ENCODE measurements at regions not wholly inside any gene's neighbourhood (a gene's known extent, or its start where the extent isn't known, plus 50 kb on each side); places are given as distances from the start of the nearest gene placed in this dataset.

GRCh38 chr10:83037653-83038052 is 1101.7 kb upstream of the GHITM start:
- DNase-seq = no peak

GRCh38 chr10:83038631-83039030 is 1100.7 kb upstream of the GHITM start:
- no peak for DNase-seq

DNA sequence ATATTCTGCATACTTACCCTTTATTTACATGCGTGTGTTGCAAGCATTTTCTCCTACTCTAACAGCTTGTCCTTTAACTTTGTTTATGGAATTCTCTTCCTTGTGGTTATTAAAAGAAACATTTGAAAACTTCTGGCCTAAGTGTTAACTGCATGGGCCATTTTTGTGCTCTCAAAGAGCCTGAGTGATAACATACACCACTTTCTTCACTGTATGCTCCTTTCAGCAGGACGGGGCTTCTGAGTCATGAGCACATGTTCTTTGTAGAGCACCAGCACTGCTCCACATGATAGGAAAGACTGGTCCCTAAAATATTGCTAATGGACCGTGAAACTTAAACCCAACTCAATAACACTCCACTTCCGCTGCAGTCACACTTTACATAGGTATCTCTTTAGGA is 1093.6 kb upstream of the GHITM start:
- DNase-seq = no peak

DNA sequence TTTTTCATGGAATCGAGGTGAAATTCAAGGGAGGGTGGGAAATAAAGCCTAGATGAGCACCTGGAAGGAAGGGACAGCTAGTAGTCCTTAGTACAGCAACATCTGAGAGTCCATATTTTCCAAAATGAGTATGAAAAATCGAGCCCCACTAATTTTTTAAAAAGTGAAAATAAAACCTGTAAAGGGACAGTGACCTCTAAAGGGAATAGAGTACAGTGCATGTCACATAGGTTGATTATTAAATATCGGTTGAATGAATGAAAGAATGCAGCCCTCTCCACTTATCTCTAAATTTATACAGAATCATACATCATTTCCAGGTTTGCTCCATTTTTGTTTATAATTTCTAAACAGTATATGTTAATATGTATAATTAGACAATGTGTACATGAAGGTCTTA is 1088.5 kb upstream of the GHITM start:
- DNase-seq = no peak

DNA sequence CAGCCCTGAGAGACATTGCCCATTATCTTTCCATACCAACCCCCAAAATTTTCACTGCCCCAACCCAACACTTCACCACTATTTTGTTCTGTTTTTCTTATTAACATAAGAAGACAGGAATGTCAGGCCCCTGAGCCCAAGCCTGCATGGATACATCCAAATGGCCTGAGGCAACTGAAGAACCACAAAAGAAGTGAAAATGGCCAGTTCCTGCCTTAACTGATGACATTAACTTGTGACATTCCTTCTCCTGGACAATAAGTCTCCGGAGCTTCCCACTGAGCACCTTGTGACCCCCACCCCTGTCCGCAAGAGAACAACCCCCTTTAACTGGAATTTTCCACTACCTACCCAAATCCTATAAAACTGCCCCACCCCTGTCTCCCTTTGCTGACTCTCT is 1076.4 kb upstream of the GHITM start:
- no peak for DNase-seq

- DNase-seq = no peak
Measured at GRCh38 chr10:83073472-83073871, 1065.8 kb upstream of the GHITM start.

DNA sequence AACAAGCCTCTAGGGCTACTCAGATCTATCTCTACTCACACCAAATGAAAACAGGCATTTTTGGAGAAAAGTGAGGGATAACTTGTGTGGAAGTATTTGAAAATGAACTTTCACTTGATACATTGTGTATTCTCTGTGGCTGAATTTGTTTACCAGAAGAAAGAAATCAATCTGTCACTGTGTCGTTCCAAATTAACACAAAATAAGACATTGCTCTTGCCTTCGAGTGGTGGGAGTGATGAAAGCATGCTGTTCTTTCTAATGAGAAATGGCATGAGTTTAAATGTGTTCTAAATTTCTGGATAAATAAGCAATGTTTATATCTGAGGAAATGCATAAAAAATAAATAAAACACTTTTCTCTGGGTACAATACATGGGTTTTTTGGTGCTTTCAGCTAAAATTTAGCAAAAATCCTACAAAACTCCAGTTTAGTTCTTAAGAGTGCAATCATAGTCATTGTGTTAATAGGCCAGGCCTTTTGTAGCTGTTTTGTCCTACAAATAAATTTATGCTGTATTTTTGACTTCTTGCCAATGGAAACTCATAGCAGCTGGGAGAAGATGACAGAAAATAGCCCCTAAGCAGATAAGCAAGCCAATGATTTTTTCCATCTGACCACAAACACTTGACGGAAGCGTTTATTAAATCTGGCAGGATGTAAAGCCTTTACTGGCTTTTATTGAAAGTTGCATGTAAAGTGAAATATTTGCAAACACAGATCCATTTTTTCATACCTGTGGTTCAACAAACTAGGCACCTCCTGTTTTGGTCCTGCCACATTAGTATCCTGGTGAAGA is 1064.1 kb upstream of the GHITM start:
- DNase-seq = no peak

GRCh38 chr10:83075815-83076355 is 1063.4 kb upstream of the GHITM start:
- DNase-seq = no peak

- no peak for DNase-seq
Measured at GRCh38 chr10:83076443-83076842, 1062.9 kb upstream of the GHITM start.

GRCh38 chr10:83078160-83078559 is 1061.1 kb upstream of the GHITM start:
- DNase-seq = no peak

DNA sequence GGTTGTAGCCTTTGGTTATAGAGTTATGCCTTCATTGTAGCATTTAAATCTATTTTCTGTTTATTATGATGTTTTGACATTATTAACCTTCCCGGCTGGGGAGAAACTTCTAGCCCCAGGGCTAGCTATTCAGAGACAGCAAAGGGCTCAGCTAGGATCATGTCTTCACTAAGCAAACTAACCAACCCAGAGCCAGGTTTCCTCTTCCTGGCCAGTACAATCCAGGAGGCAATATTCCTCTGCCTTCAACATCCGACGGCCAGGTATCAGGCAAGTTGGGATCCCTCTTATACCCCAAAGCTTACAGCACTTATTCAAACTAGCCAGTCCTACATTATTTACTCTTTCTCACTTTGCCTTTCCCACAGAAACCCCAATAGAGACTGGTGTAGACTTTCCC is 1060.7 kb upstream of the GHITM start:
- DNase-seq = no peak

DNA sequence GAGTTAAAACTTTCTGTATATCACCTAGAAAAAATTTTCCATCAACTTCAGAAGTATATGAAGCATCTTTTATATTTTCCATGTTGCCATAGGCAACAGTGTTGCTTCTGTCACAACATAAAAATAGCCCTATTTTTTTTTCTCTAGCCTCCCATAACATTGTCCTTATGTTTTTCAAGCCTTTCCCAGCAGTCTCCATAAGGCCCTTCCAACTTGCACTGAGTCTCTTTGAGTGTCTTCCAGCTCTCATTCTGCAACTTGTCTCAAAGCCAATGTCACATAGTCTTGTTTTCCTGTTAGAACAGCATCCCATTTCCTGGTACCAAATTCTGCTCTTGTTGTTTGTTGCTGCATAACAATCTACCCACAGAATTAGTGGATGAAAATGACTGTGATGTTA is 1055.5 kb upstream of the GHITM start:
- no peak for DNase-seq

DNA sequence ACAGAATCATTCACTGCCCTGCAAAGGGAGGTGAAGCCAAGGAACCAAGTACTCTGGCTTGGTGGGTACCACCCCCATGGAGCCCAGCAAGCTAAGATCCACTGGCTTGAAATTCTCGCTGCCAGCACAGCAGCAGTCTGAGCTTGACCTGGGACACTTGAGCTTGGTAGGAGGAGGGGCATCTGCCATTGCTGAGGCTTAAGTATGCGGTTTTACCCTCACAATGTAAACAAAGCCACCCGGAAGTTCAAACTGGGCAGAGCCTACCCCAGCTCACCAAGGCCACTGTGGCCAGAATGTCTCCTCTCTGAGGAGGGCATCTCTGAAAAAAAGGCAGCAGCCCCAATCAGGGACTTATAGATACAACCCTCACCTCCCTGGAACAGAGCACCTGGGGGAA is 1050.0 kb upstream of the GHITM start:
- DNase-seq = no peak

DNA sequence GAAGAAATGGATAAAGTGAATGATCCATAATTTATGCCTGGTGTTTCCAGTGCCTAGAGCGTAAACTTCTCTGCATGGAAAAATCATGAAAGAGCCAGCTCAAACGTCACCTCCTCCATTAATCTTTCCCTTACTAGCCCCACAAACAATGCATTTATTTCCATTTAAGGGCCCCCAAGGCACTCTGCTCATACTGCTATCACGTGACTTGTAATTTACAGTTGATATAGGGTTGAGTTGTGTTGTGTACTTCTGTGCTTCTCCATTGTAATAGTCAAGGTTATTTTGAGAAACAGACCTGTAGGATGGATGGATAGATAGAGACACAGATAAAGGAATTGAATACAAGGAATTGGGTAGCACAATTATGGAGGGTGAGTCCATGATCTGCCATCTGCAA is 1034.7 kb upstream of the GHITM start:
- no peak for DNase-seq

- DNase-seq = no peak
Measured at GRCh38 chr10:83108565-83109333, 1030.6 kb upstream of the GHITM start.

- no peak for DNase-seq
Measured at GRCh38 chr10:83119346-83119745, 1020.0 kb upstream of the GHITM start.

GRCh38 chr10:83122336-83122735 is 1017.0 kb upstream of the GHITM start:
- DNase-seq = no peak

- no peak for DNase-seq
Measured at GRCh38 chr10:83127942-83128575, 1011.2 kb upstream of the GHITM start.

GRCh38 chr10:83140811-83141210 is 998.5 kb upstream of the GHITM start:
- no peak for DNase-seq

DNA sequence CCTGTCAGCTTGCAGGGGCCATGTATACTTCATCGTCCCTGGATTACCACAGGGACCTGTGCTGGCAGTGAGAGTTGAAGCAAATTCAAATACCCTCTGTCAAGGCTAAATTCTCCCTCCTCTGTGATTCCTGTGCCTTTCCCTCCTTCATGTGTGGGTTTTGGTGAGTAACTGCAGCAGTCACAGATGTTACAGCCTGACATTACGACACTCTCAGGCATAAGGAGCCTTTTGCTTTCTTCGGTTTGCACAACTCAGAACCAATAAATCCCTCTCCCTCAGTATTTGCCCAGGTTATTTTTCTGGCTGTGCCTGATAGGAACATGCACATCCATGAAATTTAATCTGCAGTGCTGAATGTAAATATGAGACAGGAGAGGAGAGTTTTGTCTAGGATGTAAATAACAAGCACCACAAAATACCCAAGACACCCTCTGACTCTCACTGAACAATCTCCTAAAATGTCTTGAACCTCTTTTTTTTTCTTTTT is 997.2 kb upstream of the GHITM start:
- DNase-seq = no peak

GRCh38 chr10:83144461-83144860 is 994.8 kb upstream of the GHITM start:
- no peak for DNase-seq

GRCh38 chr10:83153714-83154113 is 985.6 kb upstream of the GHITM start:
- DNase-seq = no peak

GRCh38 chr10:83164156-83164555 is 975.2 kb upstream of the GHITM start:
- DNase-seq = no peak

GRCh38 chr10:83165265-83165664 is 974.0 kb upstream of the GHITM start:
- no peak for DNase-seq
